ENCODE measurements at regions not wholly inside any gene's neighbourhood (a gene's known extent, or its start where the extent isn't known, plus 50 kb on each side); places are given as distances from the start of the nearest gene placed in this dataset.

DNA sequence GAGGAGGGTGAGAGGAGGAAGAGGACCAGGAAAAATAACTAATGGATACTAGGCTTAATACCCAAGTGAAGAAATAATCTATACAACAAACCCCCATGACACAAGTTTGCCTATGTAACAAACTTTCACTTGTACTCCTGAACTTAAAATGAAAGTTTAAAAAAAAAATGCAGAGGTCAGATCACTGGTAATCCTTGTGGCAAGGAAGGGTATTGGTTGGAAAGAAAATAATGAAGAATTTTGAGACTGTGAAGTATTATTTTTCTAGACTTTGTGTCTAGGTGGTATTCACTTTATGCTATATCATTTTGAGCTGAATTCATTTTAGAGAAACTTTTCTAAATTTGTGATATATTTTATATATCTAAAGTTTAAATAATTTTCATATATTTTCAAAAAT is 547.5 kb downstream of the MMUT start:
- Histone ChIP-seq H3K9me3 (no peaks in the 10 kb centered on the region), H3K36me3 (no peaks in the 10 kb centered on the region), H3K27me3 (no peaks in the 10 kb centered on the region), H3K4me3 (no peak overlapping the region), H3K4me1 (no peaks in the 10 kb centered on the region), H3K27ac (replicated peaks in 1 of 4) (no peak overlapping the region)
- no peak for DNase-seq (ENCODE audit: extremely low spot score)
- intact Hi-C loops (cut with DNase I): no loop called here
- TF ChIP-seq POLR2A (IDR thresholded peaks at IDR 0.05; ENCODE audit: low read depth) (no peak), POLR2AphosphoS5 (IDR thresholded peaks at IDR 0.05) (no peak), CTCF (IDR thresholded peaks at IDR 0.05) (no peak), EP300 (IDR thresholded peaks at IDR 0.05) (no peak)

DNA sequence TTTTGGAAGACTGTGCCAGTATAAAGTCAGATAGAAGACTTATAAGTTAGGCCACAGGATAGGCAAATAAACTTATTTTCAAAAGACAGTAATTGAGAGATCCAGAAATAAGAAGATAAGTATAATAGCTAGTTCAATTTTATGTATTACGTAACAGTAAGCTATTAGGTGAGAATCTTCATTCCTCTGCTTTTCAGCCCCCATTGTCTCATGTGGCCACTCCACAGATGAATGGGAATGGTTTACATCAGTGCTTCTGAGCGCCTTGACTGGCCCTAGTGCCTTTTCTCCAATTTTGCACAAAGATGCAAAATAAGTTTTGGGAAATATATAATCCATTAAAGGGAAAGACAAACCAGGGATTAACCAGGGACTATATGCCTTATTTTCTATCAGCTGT is 550.5 kb downstream of the MMUT start:
- WGBS: 88% methylated on average over 2 of the region's 2 CpGs
- no peak overlapping the region for H3K4me3 ChIP-seq
- no peaks in the 10 kb centered on the region for H3K36me3 ChIP-seq
- no peak overlapping the region for H3K27ac ChIP-seq (replicated peaks in 1 of 4)
- no peaks in the 10 kb centered on the region for H3K9me3 ChIP-seq
- no peak for DNase-seq (ENCODE audit: extremely low spot score)
- no peaks in the 10 kb centered on the region for H3K4me1 ChIP-seq
- no peaks in the 10 kb centered on the region for H3K27me3 ChIP-seq
- intact Hi-C loops (cut with DNase I): no loop called here
- TF ChIP-seq CTCF (IDR thresholded peaks at IDR 0.05) (no peak), POLR2AphosphoS5 (IDR thresholded peaks at IDR 0.05) (no peak), POLR2A (IDR thresholded peaks at IDR 0.05; ENCODE audit: low read depth) (no peak), EP300 (IDR thresholded peaks at IDR 0.05) (no peak)

- Histone ChIP-seq H3K27me3 (no peaks in the 10 kb centered on the region), H3K4me3 (no peak overlapping the region), H3K27ac (replicated peaks in 1 of 4) (no peak overlapping the region), H3K9me3 (no peaks in the 10 kb centered on the region), H3K4me1 (no peaks in the 10 kb centered on the region), H3K36me3 (no peaks in the 10 kb centered on the region)
- no peak for DNase-seq (ENCODE audit: extremely low spot score)
- no peak for TF ChIP-seq CTCF (IDR thresholded peaks at IDR 0.05)
- intact Hi-C loops (cut with DNase I): no loop called here
These were observed 558.2 kb downstream of the MMUT start for GRCh38 chr6:48904809-48905208.

GRCh38 chr6:48894469-48894868 is 568.6 kb downstream of the MMUT start:
- TF ChIP-seq EP300 (IDR thresholded peaks at IDR 0.05) (no peak), POLR2A (IDR thresholded peaks at IDR 0.05; ENCODE audit: low read depth) (no peak), POLR2AphosphoS5 (IDR thresholded peaks at IDR 0.05) (no peak), CTCF (IDR thresholded peaks at IDR 0.05) (no peak)
- Histone ChIP-seq H3K4me1 (no peaks in the 10 kb centered on the region), H3K9me3 (no peaks in the 10 kb centered on the region), H3K4me3 (no peak overlapping the region), H3K36me3 (no peaks in the 10 kb centered on the region), H3K27ac (replicated peaks in 1 of 4) (no peak overlapping the region), H3K27me3 (no peaks in the 10 kb centered on the region)
- WGBS: 90% methylated on average over 3 of the region's 3 CpGs
- intact Hi-C loops (cut with DNase I): no loop called here
- no peak for DNase-seq (ENCODE audit: extremely low spot score)

GRCh38 chr6:48893048-48893447 is 570.0 kb downstream of the MMUT start:
- Histone ChIP-seq H3K27ac (replicated peaks in 1 of 4) (no peak overlapping the region), H3K4me3 (no peak overlapping the region), H3K27me3 (no peaks in the 10 kb centered on the region), H3K36me3 (no peaks in the 10 kb centered on the region), H3K4me1 (no peaks in the 10 kb centered on the region), H3K9me3 (no peaks in the 10 kb centered on the region)
- TF ChIP-seq CTCF (IDR thresholded peaks at IDR 0.05): no peak
- no peak for TF ChIP-seq EP300 (IDR thresholded peaks at IDR 0.05)
- TF ChIP-seq POLR2A (IDR thresholded peaks at IDR 0.05; ENCODE audit: low read depth): no peak
- TF ChIP-seq POLR2AphosphoS5 (IDR thresholded peaks at IDR 0.05): no peak
- WGBS: 74% methylated on average over 1 of the region's 1 CpG
- no peak for DNase-seq (ENCODE audit: extremely low spot score)
- intact Hi-C loops (cut with DNase I): no loop called here

All from esophagus muscularis mucosa (tissue), 4 donors.